ENCODE measurements at regions not wholly inside any gene's neighbourhood (a gene's known extent, or its start where the extent isn't known, plus 50 kb on each side); places are given as distances from the start of the nearest gene placed in this dataset.

DNA sequence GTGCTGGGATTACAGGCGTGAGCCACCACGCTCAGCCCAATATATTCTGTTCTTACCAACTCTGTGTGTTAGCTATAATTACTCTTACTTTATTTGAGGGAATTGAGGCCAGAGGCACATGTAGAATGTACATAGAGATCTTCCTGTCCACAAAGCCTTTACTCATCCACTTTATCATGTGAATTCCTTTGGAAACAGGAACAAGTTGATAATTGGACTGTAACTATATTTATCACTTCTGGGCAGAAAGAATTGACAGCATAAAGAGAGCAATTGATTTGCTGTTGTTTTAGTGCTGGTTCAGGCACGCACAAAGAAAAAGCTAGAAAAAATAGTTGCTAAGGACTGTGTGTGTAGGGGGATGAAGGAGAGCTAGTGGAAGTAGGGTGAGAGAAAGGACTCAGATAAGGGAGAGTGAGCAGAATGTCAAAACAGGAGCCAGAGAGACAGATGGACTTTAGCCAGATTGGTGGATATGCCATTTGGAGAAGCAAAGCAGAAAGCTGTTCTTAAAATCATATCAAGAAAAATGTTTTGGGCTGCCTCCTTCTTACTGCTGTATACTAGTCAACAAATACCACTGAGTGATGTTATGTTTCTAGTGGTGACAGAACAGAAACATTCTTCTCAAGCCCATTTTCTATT, 929.8 kb upstream of the CNTN5 start:
- FAIRE-seq: no peak

DNA sequence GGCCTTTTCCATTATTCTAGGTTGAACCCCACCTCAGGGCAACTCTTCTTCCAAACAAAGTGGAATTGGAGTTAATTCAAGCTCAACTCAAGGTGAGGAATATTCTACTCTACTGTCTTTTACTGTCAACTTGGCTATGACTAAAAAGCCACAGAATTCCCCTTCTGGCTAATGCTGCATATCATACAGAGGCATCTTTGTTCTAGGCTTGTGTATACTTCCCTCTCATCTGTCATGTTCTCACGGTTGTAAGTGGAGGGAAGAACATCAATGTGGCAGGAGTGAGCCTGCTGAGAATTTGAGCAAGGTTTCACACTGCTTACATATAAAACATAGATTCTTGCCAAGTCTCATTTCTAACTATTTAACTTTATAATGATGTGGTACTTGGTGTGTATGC, 921.4 kb upstream of the CNTN5 start:
- FAIRE-seq: no peak

DNA sequence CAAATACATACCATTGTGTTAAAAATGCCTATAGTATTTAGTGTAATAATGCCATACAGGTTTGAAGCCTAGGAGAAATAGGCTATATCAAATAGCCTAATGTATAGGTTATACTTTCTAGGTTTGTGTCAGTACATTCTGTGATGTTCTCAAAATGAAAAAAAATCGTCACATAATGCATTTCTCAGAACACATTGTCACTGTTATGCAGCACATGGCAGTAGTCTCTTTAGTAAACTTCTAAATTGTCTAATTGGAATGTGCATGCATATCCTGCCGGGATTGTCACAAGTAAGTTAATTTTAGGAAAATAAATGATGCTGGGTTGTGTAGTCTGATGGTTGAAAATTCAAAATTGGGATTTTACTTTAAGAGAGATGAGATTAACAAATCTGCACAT, 920.1 kb upstream of the CNTN5 start:
- no peak for FAIRE-seq

GRCh38 chr11:98101329-98101728, 919.4 kb upstream of the CNTN5 start:
- no peak for FAIRE-seq

GRCh38 chr11:98104249-98104648, 916.5 kb upstream of the CNTN5 start:
- no peak for FAIRE-seq

DNA sequence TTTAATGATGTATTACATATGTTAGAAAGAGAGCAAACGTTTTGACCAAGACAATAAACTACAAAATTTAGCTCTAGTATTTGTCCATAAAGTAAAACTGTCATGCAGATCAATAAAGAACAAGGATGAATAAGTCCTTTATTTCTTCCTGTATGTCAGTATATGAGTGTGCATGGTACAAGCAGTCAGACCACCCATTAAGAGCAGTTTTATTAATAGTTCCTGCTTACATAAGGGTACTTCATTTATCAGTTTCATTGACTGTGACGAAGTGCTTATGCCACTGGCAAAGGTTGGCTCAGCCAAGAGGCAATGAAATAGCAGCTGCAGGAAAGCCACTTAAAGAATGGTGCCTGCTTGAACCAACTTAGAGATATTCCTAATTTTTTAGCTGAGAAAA, 913.0 kb upstream of the CNTN5 start:
- no peak for FAIRE-seq

DNA sequence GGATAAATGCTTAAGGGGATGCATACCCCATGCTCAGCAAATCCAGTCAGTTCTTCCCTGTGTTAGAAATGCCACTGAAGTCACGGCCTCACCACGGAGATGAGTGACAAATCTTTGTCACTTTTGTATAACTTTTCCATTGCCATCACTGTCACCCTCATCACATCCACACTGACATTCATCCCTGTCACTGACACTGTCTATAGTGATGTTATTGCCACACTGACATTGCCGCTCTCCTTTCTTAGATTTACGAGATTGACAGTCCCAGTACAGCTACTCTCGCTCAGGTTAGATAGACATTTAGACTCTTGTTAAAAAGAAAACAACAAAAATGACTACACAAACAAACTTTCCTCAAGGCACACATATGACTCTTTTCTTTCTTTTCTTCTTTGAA, 910.7 kb upstream of the CNTN5 start:
- FAIRE-seq: no peak

GRCh38 chr11:98115873-98116272, 904.9 kb upstream of the CNTN5 start:
- FAIRE-seq: no peak

DNA sequence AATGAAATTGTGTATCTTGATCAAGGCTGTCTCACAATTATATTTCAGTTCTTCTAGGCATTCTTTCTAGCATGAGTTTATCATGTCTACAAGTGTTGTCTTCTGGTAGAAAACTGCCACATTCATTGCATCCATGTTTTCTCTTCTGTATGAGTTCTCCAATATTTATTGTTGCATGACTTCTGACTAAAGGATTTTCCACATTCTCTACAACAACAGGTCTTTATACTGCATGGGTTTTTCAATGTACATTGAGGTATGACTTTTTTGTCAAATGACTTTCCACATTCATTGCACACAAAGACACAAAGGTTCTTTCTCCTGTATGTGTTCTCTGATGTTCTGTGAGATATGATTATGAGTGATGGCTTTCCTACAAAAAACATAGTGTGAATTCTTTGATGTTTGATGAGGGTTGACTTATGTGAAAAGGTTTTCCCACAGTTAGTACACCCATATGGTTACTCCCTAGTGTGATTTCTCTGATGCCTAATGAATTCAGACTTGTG, 890.6 kb upstream of the CNTN5 start:
- FAIRE-seq: no peak

- no peak for FAIRE-seq
Measured at GRCh38 chr11:98136357-98136756, 884.4 kb upstream of the CNTN5 start.

GRCh38 chr11:98137437-98137836, 883.3 kb upstream of the CNTN5 start:
- FAIRE-seq: no peak

GRCh38 chr11:98143661-98144060, 877.1 kb upstream of the CNTN5 start:
- FAIRE-seq: no peak

DNA sequence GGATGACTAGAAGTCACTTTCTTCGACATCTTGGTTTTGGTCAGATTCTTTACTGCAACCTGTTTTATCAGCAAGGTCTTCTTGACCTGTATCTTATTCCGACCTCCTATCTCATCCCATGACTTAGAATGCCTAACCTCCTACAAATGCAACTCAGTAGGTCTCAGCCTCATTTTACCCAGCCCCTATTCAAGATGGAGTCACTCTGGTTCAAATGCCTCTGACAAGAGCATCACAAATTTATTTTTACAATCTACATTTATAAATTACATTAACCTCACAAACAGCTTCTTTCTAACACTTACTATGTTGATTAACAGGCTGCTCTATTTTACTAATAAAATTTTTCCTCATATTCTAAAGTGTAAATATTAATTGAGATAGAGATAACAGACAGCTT, 867.0 kb upstream of the CNTN5 start:
- no peak for FAIRE-seq

GRCh38 chr11:98155696-98156095, 865.1 kb upstream of the CNTN5 start:
- no peak for FAIRE-seq

- no peak for FAIRE-seq
Measured at GRCh38 chr11:98177925-98178324, 842.8 kb upstream of the CNTN5 start.

GRCh38 chr11:98180511-98180910, 840.2 kb upstream of the CNTN5 start:
- no peak for FAIRE-seq

DNA sequence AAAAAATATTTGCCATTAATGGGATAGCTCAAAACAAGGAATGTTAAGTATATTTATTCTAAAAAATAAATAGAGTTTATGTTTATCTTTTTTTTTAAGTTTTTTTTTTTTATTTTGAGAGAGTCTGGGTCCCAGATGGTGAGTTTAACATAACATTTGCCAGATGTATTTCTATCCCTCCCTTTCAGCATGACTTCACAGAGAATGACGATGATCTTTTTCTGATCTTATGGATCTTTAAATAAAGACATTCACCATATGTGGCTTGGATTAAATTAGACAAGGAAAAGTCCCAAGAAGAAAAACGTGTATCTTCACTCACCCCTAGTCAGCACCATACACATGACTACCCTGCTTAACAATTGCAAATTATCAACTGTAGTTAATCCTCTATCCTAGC, 839.8 kb upstream of the CNTN5 start:
- no peak for FAIRE-seq

DNA sequence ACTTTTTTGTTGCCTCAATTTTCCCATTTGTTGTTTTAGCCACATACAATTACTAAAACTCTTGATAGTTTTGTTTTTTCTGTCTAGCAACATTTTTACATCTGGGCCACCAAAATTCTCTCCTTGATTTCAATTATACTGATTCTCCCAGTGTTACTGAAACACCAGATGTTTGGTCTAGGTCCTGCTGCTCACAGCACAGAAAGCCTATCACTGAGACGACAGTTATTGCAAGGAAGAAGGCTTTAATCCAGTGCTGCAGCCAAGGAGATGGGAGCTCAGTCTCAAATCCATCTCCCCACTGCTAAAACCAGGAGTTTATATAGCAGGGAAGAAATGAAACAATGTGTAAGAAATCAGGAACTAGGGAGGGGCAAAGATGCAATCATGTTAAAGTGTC, 837.7 kb upstream of the CNTN5 start:
- FAIRE-seq: no peak

DNA sequence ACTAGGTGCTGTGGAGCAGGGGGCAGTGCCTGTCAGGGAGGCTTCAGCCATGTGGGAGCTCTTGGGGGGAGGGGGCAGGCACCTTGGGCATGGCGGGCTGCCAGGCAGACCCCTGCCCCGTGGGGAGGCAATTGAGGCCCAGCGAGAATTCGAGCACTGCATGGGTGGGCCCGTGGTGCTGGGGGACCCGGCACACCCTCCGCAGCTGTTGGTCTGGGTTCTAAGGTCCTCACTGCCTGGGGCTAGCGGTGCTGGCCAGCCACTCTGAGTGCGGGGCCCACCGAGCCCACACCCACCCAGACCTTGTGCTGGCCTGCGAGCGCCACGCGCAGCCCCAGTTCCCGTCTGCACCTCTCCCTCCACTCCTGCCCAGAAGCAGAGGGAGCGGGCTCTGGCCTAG, 835.5 kb upstream of the CNTN5 start:
- no peak for FAIRE-seq

GRCh38 chr11:98194611-98195010, 826.1 kb upstream of the CNTN5 start:
- no peak for FAIRE-seq

DNA sequence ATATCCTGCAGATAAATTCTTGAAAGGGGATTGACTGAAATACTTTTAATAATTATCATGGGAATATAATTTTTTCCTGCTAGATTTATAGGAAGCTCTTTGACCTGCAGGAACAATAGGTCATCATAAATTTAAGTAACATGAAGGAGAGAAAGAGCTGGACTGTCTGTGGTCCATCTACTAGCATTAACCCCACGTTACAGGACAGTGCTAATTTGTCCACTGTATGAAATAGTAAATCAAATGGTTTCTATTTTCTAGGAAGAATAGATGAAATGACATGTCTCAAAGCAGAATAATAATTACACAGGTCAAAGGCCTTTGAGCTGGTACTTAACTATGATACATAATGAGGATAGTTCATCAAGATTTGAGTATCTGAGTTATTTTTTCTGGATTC, 825.4 kb upstream of the CNTN5 start:
- FAIRE-seq: no peak

- no peak for FAIRE-seq
Measured at GRCh38 chr11:98207086-98207485, 813.7 kb upstream of the CNTN5 start.

GRCh38 chr11:98227278-98227677, 793.5 kb upstream of the CNTN5 start:
- FAIRE-seq: no peak

GRCh38 chr11:98230678-98231077, 790.1 kb upstream of the CNTN5 start:
- FAIRE-seq: no peak

DNA sequence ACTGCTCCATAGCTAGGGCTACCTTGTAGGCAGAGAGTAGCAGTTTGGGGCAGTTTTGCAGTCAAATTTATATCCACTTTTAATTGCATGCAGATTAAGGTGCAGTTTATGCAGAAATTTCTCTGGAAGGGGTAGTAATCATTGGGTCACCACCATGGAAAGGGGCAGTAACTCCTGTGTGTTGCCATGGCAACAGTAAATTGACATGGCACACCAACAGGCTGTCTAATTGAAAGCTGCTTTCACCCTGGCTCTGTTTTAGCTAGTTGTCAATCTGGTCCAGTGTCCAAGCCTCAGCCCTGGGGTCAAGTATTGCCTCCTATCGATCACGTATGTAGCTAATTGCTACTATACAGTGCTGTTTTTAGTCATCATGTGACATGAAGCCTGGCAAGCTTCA, 786.1 kb upstream of the CNTN5 start:
- FAIRE-seq: no peak

DNA sequence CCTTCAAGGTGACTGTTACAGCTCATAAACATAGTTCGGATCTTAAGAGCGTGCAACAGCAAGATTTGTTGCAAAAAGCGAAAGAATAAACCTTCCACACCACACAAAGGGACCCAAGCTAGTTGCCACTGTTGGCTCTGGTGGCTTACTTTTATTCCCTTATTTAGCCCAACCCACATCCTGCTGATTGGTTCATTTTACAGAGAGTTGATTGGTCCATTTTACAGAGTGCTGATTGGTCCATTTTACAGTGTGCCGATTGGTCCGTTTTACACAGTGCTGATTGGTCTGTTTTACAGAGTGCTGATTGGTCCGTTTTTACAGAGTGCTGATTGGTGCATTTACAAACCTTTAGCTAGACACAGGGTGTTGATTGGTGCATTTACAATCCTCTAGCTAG, 776.9 kb upstream of the CNTN5 start:
- FAIRE-seq: no peak

Data from G401.6 (cell line).